ENCODE measurements at regions not wholly inside any gene's neighbourhood (a gene's known extent, or its start where the extent isn't known, plus 50 kb on each side); places are given as distances from the start of the nearest gene placed in this dataset.
"Not testable (repeated sequence)": the region's sequence is repeated elsewhere in the genome, so short reads cannot be mapped to it uniquely, and the experiment has no call there.

- no CpG with 5 or more reads among the region's 2 CpGs for WGBS (ENCODE audit: insufficient coverage, insufficient read length)
Observed at GRCh38 chr9:74064702-74065101, 432.4 kb upstream of the RORB start.

GRCh38 chr9:74066128-74066527 lies 431.0 kb upstream of the RORB start:
- Histone ChIP-seq H3K27ac (ENCODE audit: low read length) (no peak overlapping the region), H3K4me3 (ENCODE audit: low read length) (no peak overlapping the region), H3K4me1 (ENCODE audit: control insufficient read depth, insufficient read depth, low read length) (no peaks in the 10 kb centered on the region), H3K9me3 (ENCODE audit: control insufficient read depth, insufficient read depth, low read length) (no peaks in the 10 kb centered on the region), H3K27me3 (ENCODE audit: control insufficient read depth, insufficient read depth, low read length) (no peaks in the 10 kb centered on the region), H3K36me3 (ENCODE audit: control insufficient read depth, insufficient read depth, low read length) (no peaks in the 10 kb centered on the region)
- WGBS (ENCODE audit: insufficient coverage, insufficient read length): no CpG with 5 or more reads among the region's 2 CpGs
- no peak for DNase-seq (ENCODE audit: low read depth, low spot score)

More at GRCh38 chr9:74064702-74065101, 432.4 kb upstream of the RORB start:
- no peak overlapping the region for H3K4me3 ChIP-seq (ENCODE audit: low read length)
- H3K27ac ChIP-seq (ENCODE audit: low read length): no peak overlapping the region
- no peaks in the 10 kb centered on the region for H3K27me3 ChIP-seq (ENCODE audit: control insufficient read depth, insufficient read depth, low read length)
- DNase-seq (ENCODE audit: low read depth, low spot score): no peak
- H3K9me3 ChIP-seq (ENCODE audit: control insufficient read depth, insufficient read depth, low read length): no peaks in the 10 kb centered on the region
- no peaks in the 10 kb centered on the region for H3K36me3 ChIP-seq (ENCODE audit: control insufficient read depth, insufficient read depth, low read length)
- no peaks in the 10 kb centered on the region for H3K4me1 ChIP-seq (ENCODE audit: control insufficient read depth, insufficient read depth, low read length)

DNA sequence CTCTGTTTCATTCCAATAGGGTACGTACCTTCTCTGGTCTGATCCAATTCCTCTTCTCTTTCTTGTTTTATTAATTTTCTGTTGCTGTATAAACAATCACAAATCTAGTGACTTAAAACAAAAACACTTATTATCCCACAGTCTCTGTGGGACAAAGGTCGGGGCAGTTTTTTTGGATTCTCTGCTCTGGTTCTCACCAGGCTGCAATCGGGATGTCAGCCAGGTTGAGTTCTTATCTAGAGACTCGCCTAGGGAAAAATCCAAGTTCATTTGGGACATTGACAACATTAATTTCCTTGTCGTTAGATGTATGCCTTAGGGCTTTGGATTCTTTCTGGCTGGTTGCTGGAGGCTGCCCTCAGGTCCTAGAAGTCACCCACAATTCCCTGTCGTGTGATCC lies 430.5 kb upstream of the RORB start:
- no peaks in the 10 kb centered on the region for H3K4me1 ChIP-seq (ENCODE audit: control insufficient read depth, insufficient read depth, low read length)
- H3K36me3 ChIP-seq (ENCODE audit: control insufficient read depth, insufficient read depth, low read length): no peaks in the 10 kb centered on the region
- no CpG with 5 or more reads among the region's 6 CpGs for WGBS (ENCODE audit: insufficient coverage, insufficient read length)
- no peak overlapping the region for H3K27ac ChIP-seq (ENCODE audit: low read length)
- DNase-seq (ENCODE audit: low read depth, low spot score): no peak
- H3K4me3 ChIP-seq (ENCODE audit: low read length): no peak overlapping the region
- H3K27me3 ChIP-seq (ENCODE audit: control insufficient read depth, insufficient read depth, low read length): no peaks in the 10 kb centered on the region
- H3K9me3 ChIP-seq (ENCODE audit: control insufficient read depth, insufficient read depth, low read length): no peaks in the 10 kb centered on the region

- Histone ChIP-seq H3K36me3 (ENCODE audit: control insufficient read depth, insufficient read depth, low read length) (peaks cover 3% of the 10 kb centered on the region; the same call in 1 of the 2 replicates), H3K27me3 (ENCODE audit: control insufficient read depth, insufficient read depth, low read length) (no peaks in the 10 kb centered on the region), H3K4me1 (ENCODE audit: control insufficient read depth, insufficient read depth, low read length) (no peaks in the 10 kb centered on the region), H3K27ac (ENCODE audit: low read length) (no peak overlapping the region), H3K9me3 (ENCODE audit: control insufficient read depth, insufficient read depth, low read length) (no peaks in the 10 kb centered on the region; the same call in 1 of the 2 replicates), H3K4me3 (ENCODE audit: low read length) (no peak overlapping the region)
- DNase-seq (ENCODE audit: low read depth, low spot score): no peak
Observed at GRCh38 chr9:74071502-74071901, 425.6 kb upstream of the RORB start.

DNA sequence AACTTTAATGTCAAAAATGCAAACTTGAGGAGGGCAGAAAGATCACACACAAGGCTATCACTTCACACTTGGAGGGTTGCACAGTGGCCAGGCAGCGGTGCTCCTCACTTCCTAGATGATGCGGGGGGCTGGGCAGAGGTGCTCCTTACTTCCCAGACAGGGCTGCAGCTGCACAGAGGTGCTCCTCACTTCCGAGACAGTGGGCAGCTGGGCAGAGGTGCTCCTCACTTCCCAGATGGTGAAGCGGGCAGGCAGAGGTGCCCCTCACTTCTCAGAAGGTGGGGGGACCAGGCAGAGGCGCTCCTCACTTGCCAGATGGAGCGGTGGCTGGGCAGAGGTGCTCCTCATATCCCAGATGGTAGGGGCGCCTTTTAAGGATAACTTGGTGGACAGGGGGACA lies 423.2 kb upstream of the RORB start:
- Histone ChIP-seq H3K9me3 (ENCODE audit: control insufficient read depth, insufficient read depth, low read length) (no peaks in the 10 kb centered on the region; the same call in 1 of the 2 replicates), H3K27me3 (ENCODE audit: control insufficient read depth, insufficient read depth, low read length) (no peaks in the 10 kb centered on the region), H3K27ac (ENCODE audit: low read length) (no peak overlapping the region), H3K4me1 (ENCODE audit: control insufficient read depth, insufficient read depth, low read length) (0 out of 2 replicates have a peak, but pooled peaks cover 3% of the 10 kb centered on the region), H3K36me3 (ENCODE audit: control insufficient read depth, insufficient read depth, low read length) (peaks cover 3% of the 10 kb centered on the region; the same call in 1 of the 2 replicates), H3K4me3 (ENCODE audit: low read length) (no peak overlapping the region)
- no CpG with 5 or more reads among the region's 7 CpGs for WGBS (ENCODE audit: insufficient coverage, insufficient read length)
- DNase-seq (ENCODE audit: low read depth, low spot score): no peak

- H3K36me3 ChIP-seq (ENCODE audit: control insufficient read depth, insufficient read depth, low read length): peaks cover 3% of the 10 kb centered on the region; the same call in 1 of the 2 replicates
- DNase-seq (ENCODE audit: low read depth, low spot score): no peak
- H3K27ac ChIP-seq (ENCODE audit: low read length): no peak overlapping the region
- no peaks in the 10 kb centered on the region for H3K9me3 ChIP-seq (ENCODE audit: control insufficient read depth, insufficient read depth, low read length)
- H3K4me3 ChIP-seq (ENCODE audit: low read length): no peak overlapping the region
- no peaks in the 10 kb centered on the region for H3K27me3 ChIP-seq (ENCODE audit: control insufficient read depth, insufficient read depth, low read length)
- H3K4me1 ChIP-seq (ENCODE audit: control insufficient read depth, insufficient read depth, low read length): peaks cover 4% of the 10 kb centered on the region; the same call in 1 of the 2 replicates
Observed at GRCh38 chr9:74078647-74079046, 418.5 kb upstream of the RORB start.

DNA sequence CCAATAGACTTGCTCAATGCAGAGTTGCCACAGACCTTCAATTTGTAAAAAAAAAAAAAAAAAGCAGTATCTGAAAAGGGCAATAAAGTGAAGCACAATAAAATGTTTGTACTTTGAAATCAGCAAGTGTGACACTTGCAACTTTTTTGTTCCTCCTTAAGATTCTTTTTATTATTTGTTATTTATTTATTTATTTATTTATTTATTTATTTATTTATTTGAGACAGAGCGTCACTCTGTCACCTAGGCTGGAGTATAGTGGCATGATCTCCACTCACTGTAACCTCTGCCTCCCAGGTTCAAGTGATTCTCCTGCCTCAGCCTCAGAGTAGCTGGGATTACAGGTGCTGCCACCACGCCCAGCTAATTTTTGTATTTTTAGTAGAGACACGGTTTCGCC lies 416.5 kb upstream of the RORB start:
- not testable (repeated sequence) for H3K27me3 ChIP-seq (ENCODE audit: control insufficient read depth, insufficient read depth, low read length); DNase-seq (ENCODE audit: low read depth, low spot score); H3K4me1 ChIP-seq (ENCODE audit: control insufficient read depth, insufficient read depth, low read length); H3K9me3 ChIP-seq (ENCODE audit: control insufficient read depth, insufficient read depth, low read length); H3K4me3 ChIP-seq (ENCODE audit: low read length); H3K27ac ChIP-seq (ENCODE audit: low read length); H3K36me3 ChIP-seq (ENCODE audit: control insufficient read depth, insufficient read depth, low read length)
- no CpG with 5 or more reads among the region's 4 CpGs for WGBS (ENCODE audit: insufficient coverage, insufficient read length)

DNA sequence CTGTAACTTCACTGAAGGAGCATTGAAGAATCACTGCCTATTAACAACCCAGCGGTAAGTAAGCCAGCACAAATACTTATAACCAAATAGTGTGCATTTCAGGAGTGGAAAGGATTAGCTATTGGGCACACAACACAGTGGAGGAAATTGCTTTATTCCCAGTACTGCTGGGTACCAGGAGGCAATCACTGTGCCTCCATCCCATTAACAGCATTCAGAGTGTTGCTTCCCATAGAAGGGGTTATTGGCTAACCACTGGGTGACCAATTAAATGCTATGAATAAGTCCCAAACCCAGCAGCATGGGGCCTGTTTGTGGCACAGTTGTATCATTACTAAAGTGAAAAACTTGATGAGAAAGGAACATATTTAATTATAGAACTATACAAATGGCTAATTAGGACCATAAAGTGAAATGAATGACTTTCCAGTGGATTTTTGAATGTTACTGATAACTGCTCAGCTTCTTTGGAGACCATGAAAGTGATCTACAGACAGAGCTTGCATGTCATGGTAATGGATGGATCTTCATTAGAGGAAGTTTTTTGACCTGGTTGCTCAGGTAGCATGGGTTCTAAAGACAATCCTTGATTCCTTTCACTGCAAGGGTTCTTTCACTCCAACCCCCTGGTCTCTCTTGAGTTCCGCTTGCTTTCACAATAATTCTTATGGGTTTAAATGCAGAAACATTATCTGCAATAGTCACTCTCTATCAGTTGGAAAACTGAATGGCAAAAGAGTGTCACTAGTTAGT lies 413.3 kb upstream of the RORB start:
- no peak for DNase-seq (ENCODE audit: low read depth, low spot score)
- no peak overlapping the region for H3K27ac ChIP-seq (ENCODE audit: low read length)
- no peaks in the 10 kb centered on the region for H3K9me3 ChIP-seq (ENCODE audit: control insufficient read depth, insufficient read depth, low read length)
- H3K4me3 ChIP-seq (ENCODE audit: low read length): no peak overlapping the region
- no peaks in the 10 kb centered on the region for H3K27me3 ChIP-seq (ENCODE audit: control insufficient read depth, insufficient read depth, low read length)
- peaks cover 1% of the 10 kb centered on the region; the same call in 1 of the 2 replicates for H3K4me1 ChIP-seq (ENCODE audit: control insufficient read depth, insufficient read depth, low read length)
- no CpG with 5 or more reads among the region's 2 CpGs for WGBS (ENCODE audit: insufficient coverage, insufficient read length)
- peaks cover 3% of the 10 kb centered on the region; the same call in 1 of the 2 replicates for H3K36me3 ChIP-seq (ENCODE audit: control insufficient read depth, insufficient read depth, low read length)

DNA sequence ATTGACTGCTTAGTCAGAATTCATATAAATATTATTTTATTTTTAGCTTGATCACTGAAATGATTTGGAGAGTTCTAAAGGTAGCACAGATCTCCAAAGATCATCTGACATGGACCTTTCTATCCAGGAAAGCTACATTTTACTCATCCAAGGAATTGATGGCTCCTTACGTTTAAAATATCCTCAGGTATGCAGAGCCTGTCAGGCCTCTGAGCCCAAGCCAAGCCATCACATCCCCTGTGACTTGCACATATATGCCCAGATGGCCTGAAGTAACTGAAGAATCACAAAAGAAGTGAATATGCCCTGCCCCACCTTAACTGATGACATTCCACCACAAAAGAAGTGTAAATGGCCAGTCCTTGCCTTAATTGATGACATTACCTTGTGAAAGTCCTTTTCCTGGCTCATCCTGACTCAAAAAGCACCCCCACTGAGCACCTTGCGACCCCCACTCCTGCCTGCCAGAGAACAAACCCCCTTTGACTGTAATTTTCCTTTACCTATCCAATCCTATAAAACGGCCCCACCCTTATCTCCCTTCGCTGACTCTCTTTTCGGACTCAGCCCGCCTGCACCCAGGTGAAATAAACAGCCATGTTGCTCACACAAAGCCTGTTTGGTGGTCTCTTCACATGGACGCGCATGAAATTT lies 411.6 kb upstream of the RORB start:
- not testable (repeated sequence) for H3K27ac ChIP-seq (ENCODE audit: low read length); DNase-seq (ENCODE audit: low read depth, low spot score); H3K4me1 ChIP-seq (ENCODE audit: control insufficient read depth, insufficient read depth, low read length); H3K27me3 ChIP-seq (ENCODE audit: control insufficient read depth, insufficient read depth, low read length); H3K36me3 ChIP-seq (ENCODE audit: control insufficient read depth, insufficient read depth, low read length); H3K9me3 ChIP-seq (ENCODE audit: control insufficient read depth, insufficient read depth, low read length)
- no CpG with 5 or more reads among the region's 8 CpGs for WGBS (ENCODE audit: insufficient coverage, insufficient read length)
- H3K4me3 ChIP-seq (ENCODE audit: low read length): peak overlapping the region; percentile 37; the same call in 1 of the 2 replicates

GRCh38 chr9:74090921-74091320 lies 406.2 kb upstream of the RORB start:
- not testable (repeated sequence) for H3K36me3 ChIP-seq (ENCODE audit: control insufficient read depth, insufficient read depth, low read length); H3K4me3 ChIP-seq (ENCODE audit: low read length); H3K9me3 ChIP-seq (ENCODE audit: control insufficient read depth, insufficient read depth, low read length); DNase-seq (ENCODE audit: low read depth, low spot score); H3K27me3 ChIP-seq (ENCODE audit: control insufficient read depth, insufficient read depth, low read length); H3K4me1 ChIP-seq (ENCODE audit: control insufficient read depth, insufficient read depth, low read length); H3K27ac ChIP-seq (ENCODE audit: low read length)
- WGBS (ENCODE audit: insufficient coverage, insufficient read length): no CpG with 5 or more reads among the region's 3 CpGs

- H3K27ac ChIP-seq (ENCODE audit: low read length): no peak overlapping the region
- H3K36me3 ChIP-seq (ENCODE audit: control insufficient read depth, insufficient read depth, low read length): peaks cover 3% of the 10 kb centered on the region; the same call in 1 of the 2 replicates
- no CpG with 5 or more reads among the region's 1 CpG for WGBS (ENCODE audit: insufficient coverage, insufficient read length)
- H3K4me3 ChIP-seq (ENCODE audit: low read length): no peak overlapping the region
- H3K9me3 ChIP-seq (ENCODE audit: control insufficient read depth, insufficient read depth, low read length): no peaks in the 10 kb centered on the region
- H3K27me3 ChIP-seq (ENCODE audit: control insufficient read depth, insufficient read depth, low read length): no peaks in the 10 kb centered on the region
- DNase-seq (ENCODE audit: low read depth, low spot score): no peak
- no peaks in the 10 kb centered on the region for H3K4me1 ChIP-seq (ENCODE audit: control insufficient read depth, insufficient read depth, low read length)
Observed at GRCh38 chr9:74092491-74092834, 404.7 kb upstream of the RORB start.
